Jurkat, Clone E6-1 (cell line): ENCODE measurements at regions not wholly inside any gene's neighbourhood (a gene's known extent, or its start where the extent isn't known, plus 50 kb on each side); places are given as distances from the start of the nearest gene placed in this dataset.

Source experiments
- DNase-seq: peaks from one replicate; pipeline ENCODE4 v3.0.0-alpha.2; 2011; ENCODE audit warnings: low read depth, low spot score
- H3K4me3 ChIP-seq: 2 replicates; pipeline ENCODE4 v1.5.1; 2011; ENCODE audit warnings: mild to moderate bottlenecking, low read length, control low read depth, moderate library complexity

GRCh38 chr13:40187841-40188591 lies 478.4 kb downstream of the FOXO1 start:
- no peak for DNase-seq
- H3K4me3 ChIP-seq = peak overlapping the region; percentile 22; the same call in 1 of the 2 replicates

DNA sequence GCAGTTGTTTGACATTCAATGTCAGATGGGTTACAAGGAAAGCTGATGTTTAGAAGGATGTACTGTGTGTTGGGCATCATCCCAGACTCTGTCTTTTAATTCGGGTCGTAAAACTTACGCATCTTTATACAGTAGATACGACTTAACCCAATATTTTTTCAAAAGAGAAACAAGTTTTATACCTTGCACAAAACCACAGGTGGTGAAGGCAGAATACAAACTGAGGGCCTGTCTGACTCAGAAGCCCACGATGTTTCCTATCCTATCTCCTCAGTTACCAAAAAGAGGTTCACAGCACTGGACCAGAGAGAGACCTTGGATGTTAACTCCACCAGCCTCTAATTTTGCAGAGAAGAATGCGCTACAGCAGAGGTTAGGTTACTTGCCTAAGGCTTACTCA lies 477.0 kb downstream of the FOXO1 start:
- no peak overlapping the region for H3K4me3 ChIP-seq
- no peak for DNase-seq

GRCh38 chr13:40189898-40190630 lies 476.4 kb downstream of the FOXO1 start:
- H3K4me3 ChIP-seq = no peak overlapping the region
- no peak for DNase-seq

DNA sequence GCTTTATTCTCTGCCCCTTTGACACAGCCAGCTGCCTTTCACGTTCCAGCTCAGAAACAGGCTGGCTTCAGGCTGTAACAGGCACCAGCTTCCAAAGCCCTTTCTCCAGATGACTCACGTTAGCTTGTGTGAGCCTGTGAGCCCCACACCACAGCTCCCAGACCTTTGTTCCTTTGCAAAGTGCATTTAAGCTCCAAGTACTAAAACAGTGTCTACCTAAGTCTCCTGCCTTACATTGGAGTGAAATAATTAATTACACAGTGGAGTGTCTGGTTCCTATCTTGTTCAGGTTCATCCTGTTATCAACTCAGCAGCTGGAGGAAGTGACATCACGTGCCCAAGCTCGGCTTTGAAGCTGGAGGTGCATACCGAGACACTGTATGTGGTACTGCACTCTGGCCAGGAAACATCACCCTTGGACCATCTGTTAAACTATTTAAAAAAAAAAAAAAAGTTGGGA lies 475.8 kb downstream of the FOXO1 start:
- DNase-seq = peak; percentile 85
- no peak overlapping the region for H3K4me3 ChIP-seq

GRCh38 chr13:40191186-40191980 lies 475.1 kb downstream of the FOXO1 start:
- no peak overlapping the region for H3K4me3 ChIP-seq
- no peak for DNase-seq

- no peak for DNase-seq
- no peak overlapping the region for H3K4me3 ChIP-seq
Measured at GRCh38 chr13:40192452-40192851, 474.0 kb downstream of the FOXO1 start.

- DNase-seq = no peak
- H3K4me3 ChIP-seq = no peak overlapping the region
Measured at GRCh38 chr13:40192858-40193257, 473.6 kb downstream of the FOXO1 start.

DNA sequence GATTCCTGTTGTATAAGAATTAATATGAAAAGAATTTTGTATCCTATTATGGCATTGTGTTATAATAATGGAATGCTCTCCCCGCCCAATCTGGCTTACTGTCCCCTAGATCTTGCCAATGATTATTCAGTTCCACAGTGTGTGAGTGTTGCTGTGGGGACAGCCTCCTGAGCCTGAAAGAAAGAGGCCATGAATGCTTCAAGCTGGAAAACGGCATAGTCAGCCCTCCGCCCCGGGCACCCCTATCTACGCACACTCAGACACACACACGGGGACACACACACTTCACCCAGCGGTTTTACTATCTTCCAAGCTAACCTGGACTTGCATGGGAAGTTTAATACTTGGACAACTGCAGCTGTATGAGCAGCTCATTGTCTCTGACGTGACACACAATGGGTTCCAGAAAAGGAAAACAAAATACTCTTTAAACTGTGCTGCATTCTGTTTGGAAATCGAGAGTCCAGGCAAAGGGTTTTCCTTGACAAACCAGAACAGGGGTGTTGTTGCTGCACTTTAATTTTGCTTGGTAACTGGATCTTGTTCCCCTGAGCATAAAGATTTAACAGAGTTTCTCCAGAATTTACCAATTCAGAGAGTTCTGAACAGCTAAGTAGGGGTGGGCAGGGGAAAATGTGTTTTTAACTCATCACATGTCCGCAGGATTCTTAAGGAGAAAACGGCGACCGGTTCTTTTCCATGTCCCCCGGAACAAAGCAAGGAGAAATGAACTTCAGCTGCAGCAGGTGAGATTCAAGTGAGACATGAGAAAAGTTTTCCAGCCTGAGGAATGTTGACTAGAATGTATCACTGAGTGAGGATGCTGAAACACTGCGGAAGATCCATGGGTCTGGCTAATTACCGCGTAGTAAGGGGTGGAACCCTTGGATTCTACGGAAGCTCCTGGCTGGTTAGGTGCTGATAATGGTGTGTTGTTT lies 472.9 kb downstream of the FOXO1 start:
- no peak for DNase-seq
- no peak overlapping the region for H3K4me3 ChIP-seq

DNA sequence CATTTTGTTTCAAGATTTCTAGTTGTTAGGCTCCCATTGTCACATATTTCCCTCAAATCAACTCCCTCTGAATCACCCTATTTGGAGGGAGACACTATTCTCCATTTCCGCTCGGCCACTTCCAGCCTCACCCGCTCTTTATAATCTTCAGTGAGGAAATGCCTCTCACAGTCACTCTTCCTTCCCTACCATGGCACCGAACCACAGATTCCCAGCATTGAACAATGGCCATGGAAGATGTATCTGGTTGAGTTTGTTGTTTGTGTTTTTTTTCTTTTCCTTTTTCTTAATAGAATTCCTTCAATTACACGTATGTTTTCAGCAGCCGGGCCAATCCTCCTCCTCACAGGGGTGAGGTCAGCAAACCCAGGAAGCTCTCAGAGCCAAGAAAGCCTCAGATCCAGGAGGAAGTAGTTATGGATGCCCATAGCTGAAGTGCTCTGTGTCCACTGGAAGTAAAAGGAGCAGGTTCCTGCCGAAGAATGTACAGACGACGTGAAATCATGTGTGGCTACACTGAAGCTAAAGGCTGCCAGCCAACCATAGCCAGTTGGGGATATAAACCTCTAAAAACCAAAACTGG lies 472.1 kb downstream of the FOXO1 start:
- DNase-seq = no peak
- H3K4me3 ChIP-seq = no peak overlapping the region

- H3K4me3 ChIP-seq = no peak overlapping the region
- no peak for DNase-seq
Measured at GRCh38 chr13:40197049-40197448, 469.4 kb downstream of the FOXO1 start.

DNA sequence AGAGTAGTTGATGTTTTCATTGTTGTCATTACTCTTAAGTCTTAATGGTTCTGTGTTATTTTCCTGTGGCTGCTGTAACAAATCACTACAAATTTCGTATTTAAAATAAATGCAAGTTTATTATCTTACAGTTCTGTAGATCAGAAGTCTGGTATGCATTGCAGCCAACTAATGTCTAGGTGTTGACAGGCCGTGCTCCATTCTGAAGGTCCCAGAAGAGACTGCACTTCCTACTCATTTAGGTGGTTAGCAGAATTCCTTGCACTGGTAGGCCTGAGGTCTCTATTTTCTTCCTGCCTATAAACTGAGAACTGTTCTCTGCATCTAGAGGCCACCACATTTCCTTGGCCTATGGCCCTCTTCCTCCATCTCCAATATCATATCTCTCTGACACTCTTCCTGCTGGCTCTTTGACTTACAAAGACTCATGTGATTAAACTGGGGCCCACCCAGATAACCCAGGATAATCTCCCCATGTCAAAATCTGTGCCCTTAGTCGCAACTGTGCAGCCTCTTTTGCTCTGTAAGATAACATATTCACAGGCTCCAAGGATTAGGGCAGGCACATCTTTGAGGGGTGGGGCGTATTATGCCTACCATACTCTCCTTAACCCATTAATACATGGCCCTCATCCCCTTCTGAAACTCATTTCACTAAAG lies 468.4 kb downstream of the FOXO1 start:
- H3K4me3 ChIP-seq = no peak overlapping the region
- DNase-seq = no peak

- no peak for DNase-seq
- H3K4me3 ChIP-seq = no peak overlapping the region
Measured at GRCh38 chr13:40200273-40200978, 466.0 kb downstream of the FOXO1 start.

- H3K4me3 ChIP-seq = no peak overlapping the region
- no peak for DNase-seq
Measured at GRCh38 chr13:40204246-40204645, 462.2 kb downstream of the FOXO1 start.

- H3K4me3 ChIP-seq = no peak overlapping the region
- no peak for DNase-seq
Measured at GRCh38 chr13:40205771-40206240, 460.6 kb downstream of the FOXO1 start.

- no peak for DNase-seq
- H3K4me3 ChIP-seq = no peak overlapping the region
Measured at GRCh38 chr13:40206241-40207000, 460.0 kb downstream of the FOXO1 start.

DNA sequence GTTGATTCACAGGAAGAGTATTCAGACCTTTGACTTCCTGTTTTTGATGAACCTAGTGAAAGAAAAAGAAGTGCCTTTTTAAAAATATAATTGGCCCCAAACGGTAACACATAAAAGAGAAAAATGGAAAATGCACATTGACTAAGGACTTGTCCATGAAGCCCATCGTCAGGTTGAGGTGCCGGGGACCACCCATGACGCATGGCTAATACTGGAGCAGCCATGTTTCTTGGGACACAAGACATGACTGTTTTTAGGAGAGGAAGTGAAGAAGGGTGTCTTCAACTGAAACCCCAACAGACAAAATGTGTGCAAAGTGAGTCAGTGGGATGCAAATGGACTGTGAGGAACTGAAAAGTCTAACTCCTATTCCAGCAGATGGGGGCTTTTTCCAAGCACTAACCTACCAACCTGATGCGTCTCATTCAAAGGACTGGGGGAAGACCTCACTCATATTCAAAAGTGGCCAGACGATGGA lies 459.4 kb downstream of the FOXO1 start:
- DNase-seq = no peak
- no peak overlapping the region for H3K4me3 ChIP-seq
